MCF 10A (cell line): ENCODE measurements at regions not wholly inside any gene's neighbourhood (a gene's known extent, or its start where the extent isn't known, plus 50 kb on each side); places are given as distances from the start of the nearest gene placed in this dataset.
"Not testable (repeated sequence)": the region's sequence is repeated elsewhere in the genome, so short reads cannot be mapped to it uniquely, and the experiment has no call there.

Experiments used
- BruUV-seq: library from RNA; stranded (reverse); fragments of 400-500 nt; replicated peaks from 2 replicates; lab custom pipeline; 2021; lab: Mats Ljungman, UMichigan
- CTCF ChIA-PET: fragments of 300-600 bp; sonication (Branson Sonifier 250); formaldehyde crosslinking; extraction: SDS; loops from one replicate; lab custom pipeline; 2021; ENCODE audit warnings: antibody characterized with exemption, inconsistent platforms; lab: Yijun Ruan, JAX
- POLR2A ChIA-PET: fragments of 300-600, 350-650 bp; sonication (Branson Sonifier 250); formaldehyde crosslinking; extraction: SDS; loops from one replicate; lab custom pipeline; 2020; ENCODE audit warnings: antibody characterized with exemption, inconsistent platforms; lab: Yijun Ruan, JAX
- DNase-seq: peaks from one replicate; pipeline ENCODE4 v3.0.0-alpha.2; 2018; ENCODE audit not compliant: unreplicated experiment
- H3K27ac Mint-ChIP-seq: one replicate; pipeline ENCODE4 v1.8.0; 2022; ENCODE audit warnings: mild to moderate bottlenecking, low read depth, mixed read lengths; ENCODE audit not compliant: unreplicated experiment
- H3K27me3 Mint-ChIP-seq: one replicate; pipeline ENCODE4 v1.8.0; 2022; ENCODE audit warnings: mixed read lengths; ENCODE audit not compliant: insufficient read depth, unreplicated experiment
- H3K36me3 Mint-ChIP-seq: one replicate; pipeline ENCODE4 v1.8.0; 2022; ENCODE audit warnings: mild to moderate bottlenecking, moderate library complexity, mixed read lengths; ENCODE audit not compliant: insufficient read depth, unreplicated experiment
- H3K4me1 Mint-ChIP-seq: one replicate; pipeline ENCODE4 v1.8.0; 2022; ENCODE audit warnings: mixed read lengths; ENCODE audit not compliant: insufficient read depth, unreplicated experiment
- H3K4me3 Mint-ChIP-seq: one replicate; pipeline ENCODE4 v1.8.0; 2022; ENCODE audit warnings: mild to moderate bottlenecking, moderate library complexity, mixed read lengths; ENCODE audit not compliant: unreplicated experiment
- H3K9me3 Mint-ChIP-seq: one replicate; pipeline ENCODE4 v1.8.0; 2022; ENCODE audit warnings: mixed read lengths; ENCODE audit not compliant: unreplicated experiment
- intact Hi-C: fragments of 100-400 bp; cut with micrococcal nuclease; formaldehyde crosslinking; loops from 2 replicates; pipeline ENCODE4 v1.14.1; 2022
- TF ChIP-seq, protein P1 (sequence below): fragments of 200-600 bp; IDR thresholded peaks from one replicate; pipeline ENCODE4 v1.8.0; 2022; ENCODE audit warnings: antibody characterized with exemption, mild to moderate bottlenecking; ENCODE audit not compliant: unreplicated experiment

DNA sequence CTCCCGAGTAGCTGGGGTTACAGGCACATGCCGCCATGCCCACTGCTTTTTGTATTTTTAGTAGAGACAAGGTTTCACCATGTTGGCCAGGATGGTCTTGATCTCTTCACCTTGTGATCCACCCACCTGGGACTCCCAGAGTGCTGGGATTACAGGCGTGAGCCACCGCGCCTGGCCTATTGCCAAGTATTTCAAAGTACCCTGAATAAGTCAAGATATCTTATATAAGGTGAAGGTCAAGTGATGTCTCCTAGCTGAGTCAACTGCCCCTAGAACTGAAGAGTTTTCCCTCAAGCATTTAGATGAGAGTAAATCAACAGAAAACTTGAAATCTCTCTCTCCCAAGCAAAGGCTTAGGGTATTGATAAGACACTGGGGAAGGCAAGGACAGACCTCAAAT is 63.9 kb downstream of the RPL22L1 start:
- POLR2A ChIA-PET = interaction anchor here (0.6 kb wide), 1 partner anchor 203 kb away, joined by 3 read pairs; no protein-coding TSS in a partner anchor
- intact Hi-C loops = no loop called here
- Mint-ChIP-seq H3K27ac (no peak overlapping the region), H3K4me1 (peaks cover 28% of the 10 kb centered on the region), H3K27me3 (no peaks in the 10 kb centered on the region), H3K9me3 (no peaks in the 10 kb centered on the region), H3K36me3 (no peaks in the 10 kb centered on the region), H3K4me3 (no peak overlapping the region)
- CTCF ChIA-PET = interaction anchor here (0.7 to 2.4 kb wide), 5 partner anchors 23 to 395 kb away, joined by 3 to 10 read pairs (median 3); no protein-coding TSS in a partner anchor
- DNase-seq = no peak
- TF ChIP-seq, protein P1, sequence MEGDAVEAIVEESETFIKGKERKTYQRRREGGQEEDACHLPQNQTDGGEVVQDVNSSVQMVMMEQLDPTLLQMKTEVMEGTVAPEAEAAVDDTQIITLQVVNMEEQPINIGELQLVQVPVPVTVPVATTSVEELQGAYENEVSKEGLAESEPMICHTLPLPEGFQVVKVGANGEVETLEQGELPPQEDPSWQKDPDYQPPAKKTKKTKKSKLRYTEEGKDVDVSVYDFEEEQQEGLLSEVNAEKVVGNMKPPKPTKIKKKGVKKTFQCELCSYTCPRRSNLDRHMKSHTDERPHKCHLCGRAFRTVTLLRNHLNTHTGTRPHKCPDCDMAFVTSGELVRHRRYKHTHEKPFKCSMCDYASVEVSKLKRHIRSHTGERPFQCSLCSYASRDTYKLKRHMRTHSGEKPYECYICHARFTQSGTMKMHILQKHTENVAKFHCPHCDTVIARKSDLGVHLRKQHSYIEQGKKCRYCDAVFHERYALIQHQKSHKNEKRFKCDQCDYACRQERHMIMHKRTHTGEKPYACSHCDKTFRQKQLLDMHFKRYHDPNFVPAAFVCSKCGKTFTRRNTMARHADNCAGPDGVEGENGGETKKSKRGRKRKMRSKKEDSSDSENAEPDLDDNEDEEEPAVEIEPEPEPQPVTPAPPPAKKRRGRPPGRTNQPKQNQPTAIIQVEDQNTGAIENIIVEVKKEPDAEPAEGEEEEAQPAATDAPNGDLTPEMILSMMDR = no peak
- no TSS peak for BruUV-seq

DNA sequence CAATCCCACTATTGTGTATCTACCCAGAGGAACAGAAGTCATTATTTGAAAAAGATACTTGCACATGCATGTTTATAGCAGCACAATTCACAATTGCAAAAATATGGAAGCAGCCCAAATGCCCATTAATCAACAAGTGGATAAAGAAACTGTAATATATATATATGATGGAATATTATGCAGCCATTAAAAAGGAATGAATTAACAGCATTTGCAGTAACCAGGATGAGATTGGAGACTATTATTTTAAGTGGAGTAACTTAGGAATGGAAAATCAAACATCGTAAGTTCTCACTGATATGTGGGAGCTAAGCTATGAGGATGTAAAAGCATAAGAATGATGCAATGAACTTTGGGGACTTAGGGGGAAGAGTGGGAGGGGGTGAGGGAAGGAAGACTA is 64.7 kb downstream of the RPL22L1 start:
- intact Hi-C loops, POLR2A ChIA-PET: not testable (repeated sequence)
- CTCF ChIA-PET = interaction anchor here (0.6 to 1.1 kb wide), 2 partner anchors 22 to 174 kb away, joined by 3 read pairs; no protein-coding TSS in a partner anchor

DNA sequence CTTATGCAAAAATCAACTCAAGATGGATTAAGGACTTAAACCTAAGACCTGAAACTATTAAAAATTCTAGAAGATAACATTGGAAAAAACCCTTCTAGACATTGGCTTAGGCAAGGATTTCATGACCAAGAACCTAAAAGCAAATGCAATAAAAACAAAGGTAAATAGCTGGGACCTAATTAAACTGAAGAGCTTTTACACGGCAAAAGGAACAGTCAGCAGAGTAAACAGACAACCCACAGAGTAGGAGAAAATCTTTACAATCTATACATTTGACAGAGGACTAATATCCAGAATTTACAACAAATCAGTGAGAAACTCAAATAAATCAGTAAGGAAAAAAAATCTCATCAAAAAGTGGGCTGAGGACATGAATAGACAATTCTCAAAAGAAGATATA is 65.4 kb downstream of the RPL22L1 start:
- BruUV-seq, H3K9me3 Mint-ChIP-seq: not testable (repeated sequence)

More for the DNA sequence above, 64.7 kb downstream of the RPL22L1 start:
- not testable (repeated sequence) for DNase-seq, H3K9me3 Mint-ChIP-seq, H3K27me3 Mint-ChIP-seq, H3K36me3 Mint-ChIP-seq, H3K27ac Mint-ChIP-seq, H3K4me3 Mint-ChIP-seq, BruUV-seq
- H3K4me1 Mint-ChIP-seq = peaks cover 24% of the 10 kb centered on the region

DNA sequence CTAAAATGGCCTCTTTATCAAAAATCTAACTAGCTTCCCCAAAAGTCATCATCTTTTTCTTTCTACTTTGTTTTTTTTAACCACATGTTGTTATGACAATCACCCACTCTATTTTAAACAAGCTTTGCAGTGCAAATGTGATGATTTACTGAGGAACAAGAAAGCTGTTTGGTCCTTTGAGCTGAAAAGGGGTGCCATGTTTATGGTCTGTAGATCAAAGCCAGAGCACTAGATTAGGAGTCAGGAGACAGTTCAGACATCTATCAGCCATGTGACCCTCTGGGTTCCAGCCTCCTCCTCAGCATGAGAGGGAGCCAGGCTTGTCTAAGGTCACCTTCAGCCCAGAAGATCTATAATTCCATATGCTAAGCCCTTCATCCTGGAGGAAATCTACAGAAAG is 65.9 kb downstream of the RPL22L1 start:
- peaks cover 12% of the 10 kb centered on the region for H3K4me1 Mint-ChIP-seq
- POLR2A ChIA-PET = no interaction called here

More for the DNA sequence above, 65.4 kb downstream of the RPL22L1 start:
- H3K4me3 Mint-ChIP-seq, intact Hi-C loops, H3K36me3 Mint-ChIP-seq, H3K27me3 Mint-ChIP-seq, H3K27ac Mint-ChIP-seq, POLR2A ChIA-PET, DNase-seq: not testable (repeated sequence)
- CTCF ChIA-PET = interaction anchor here (0.7 kb wide), 1 partner anchor 49 kb away, joined by 5 read pairs; no protein-coding TSS in a partner anchor
- H3K4me1 Mint-ChIP-seq = peaks cover 17% of the 10 kb centered on the region

More for the DNA sequence above, 65.9 kb downstream of the RPL22L1 start:
- no peaks in the 10 kb centered on the region for H3K27me3 Mint-ChIP-seq
- CTCF ChIA-PET = interaction anchor here (0.7 to 1.7 kb wide), 4 partner anchors 8 to 390 kb away, joined by 4 to 11 read pairs (median 5); no protein-coding TSS in a partner anchor
- TF ChIP-seq, protein P1 = no peak
- no peak overlapping the region for H3K27ac Mint-ChIP-seq
- H3K9me3 Mint-ChIP-seq = no peaks in the 10 kb centered on the region
- intact Hi-C loops = no loop called here
- H3K36me3 Mint-ChIP-seq = no peaks in the 10 kb centered on the region
- no TSS peak for BruUV-seq
- H3K4me3 Mint-ChIP-seq = no peak overlapping the region
- no peak for DNase-seq
